Heart left ventricle (tissue), 13 donors: ENCODE measurements at regions not wholly inside any gene's neighbourhood (a gene's known extent, or its start where the extent isn't known, plus 50 kb on each side); places are given as distances from the start of the nearest gene placed in this dataset.

Source experiments
- CTCF ChIP-seq, 12 donors: fragments of 200-600 bp; sonication (generic) in 4 of 12; IDR thresholded peaks; one replicate each; pipeline versions ENCODE4 v1.5.0 to v1.8.0; 2018 to 2022; ENCODE audit warnings: antibody characterized with exemption in 12 of 12, mild to moderate bottlenecking in 5 of 12
- POLR2A ChIP-seq, 2 donors: fragments of 450-650 bp; IDR thresholded peaks; one replicate each; pipeline ENCODE4 v1.6.1; 2017; ENCODE audit warnings: antibody characterized with exemption in 2 of 2, mild to moderate bottlenecking in 2 of 2, moderate library complexity in 2 of 2
- donor health status: ischemic (EF 13 %, LVEDD 7.1; RV severe dilation, severe dysfunction).
- donor health status: DM: no; HTN: yes; CAD: no.
- donor health status: DM: no; HTN: no; CAD: no.
- donor health status: ischemic (EF 25% LVEDD 6.9; RV normal size, moderate dysfunction).
- donor health status: ischemic (EF 25% LVEDD 5.7; RV mildly dilated, moderate dysfunction).
- donor health status: ischemic (EF 35%, LVEDD 5.7; RV mildly dilated, moderate dysfunction).
- donor health status: nonischemic (EF 11% LVEDD 7.7; RV severe dilation, severe dysfunction).
- donor health status: DM: yes; HTN: yes; CAD: no.
- donor health status: PGD.
- donor health status: ischemic (EF 29% LVEDD 5.4; RV normal size, mild dysfunction).
- donor health status: nonischemic (EF 23%, LVEDD 6.1; RV moderate dilation, normal function).

GRCh38 chr18:64618390-64618789, 469.5 kb upstream of the LINC00305 start:
- TF ChIP-seq CTCF (IDR thresholded peaks at IDR 0.05), result no peak
- TF ChIP-seq POLR2A (IDR thresholded peaks at IDR 0.05), result no peak
